OCI-LY3 (cell line): ENCODE measurements at regions not wholly inside any gene's neighbourhood (a gene's known extent, or its start where the extent isn't known, plus 50 kb on each side); places are given as distances from the start of the nearest gene placed in this dataset.
"Not testable (repeated sequence)": the region's sequence is repeated elsewhere in the genome, so short reads cannot be mapped to it uniquely, and the experiment has no call there.

ENCODE experiments used
- H2AFZ ChIP-seq: fragments of 200-600, 300-600 bp; shearing (Covaris generic); 2 replicates; pipeline ENCODE4 v1.6.0; 2014; ENCODE audit warnings: antibody characterized with exemption, low read depth, low read length
- H3K27ac ChIP-seq: fragments of 200-600, 300-600 bp; sonication (generic); 2 replicates; pipeline ENCODE4 v1.5.1; 2014; ENCODE audit warnings: mild to moderate bottlenecking, low read length, moderate library complexity, mixed read lengths
- H3K27me3 ChIP-seq: fragments of 200-600, 300-600 bp; sonication (generic); 2 replicates; pipeline ENCODE4 v1.6.1; 2014; ENCODE audit warnings: low read depth, low read length, mixed read lengths
- H3K36me3 ChIP-seq: fragments of 200-600, 300-600 bp; sonication (generic); replicated peaks from 2 replicates; pipeline ENCODE3; 2014; ENCODE audit warnings: low read depth, low read length, mixed read lengths
- H3K4me1 ChIP-seq: fragments of 300-600, 200-600 bp; sonication (generic); 2 replicates; pipeline ENCODE4 v1.6.1; 2014; ENCODE audit warnings: low read length, mixed read lengths
- H3K4me2 ChIP-seq: fragments of 200-600, 300-600 bp; sonication (generic); 2 replicates; pipeline ENCODE4 v1.6.1; 2014; ENCODE audit warnings: low read length, mixed read lengths
- H3K4me3 ChIP-seq: fragments of 300-600, 200-600 bp; sonication (generic); 2 replicates; pipeline ENCODE4 v1.5.1; 2014; ENCODE audit warnings: antibody characterized with exemption, mild to moderate bottlenecking, low read length, moderate library complexity
- H3K79me2 ChIP-seq: fragments of 300-600, 200-600 bp; shearing (Covaris generic); 2 replicates; pipeline ENCODE4 v1.6.1; 2014; ENCODE audit warnings: mild to moderate bottlenecking, low read length, mixed read lengths
- H3K9ac ChIP-seq: fragments of 300-600, 200-600 bp; shearing (Covaris generic); 2 replicates; pipeline ENCODE4 v1.6.0; 2014; ENCODE audit warnings: mild to moderate bottlenecking, low read length, moderate library complexity
- H3K9me3 ChIP-seq: fragments of 200-600, 300-600 bp; shearing (Covaris generic); 2 replicates; pipeline ENCODE4 v1.6.1; 2014; ENCODE audit warnings: low read length, mixed read lengths; ENCODE audit not compliant: insufficient read depth
- H4K20me1 ChIP-seq: fragments of 200-600, 300-600 bp; sonication (generic); 2 replicates; pipeline ENCODE4 v1.6.1; 2016; ENCODE audit warnings: low read length, mixed read lengths; ENCODE audit not compliant: insufficient read depth
- CTCF ChIP-seq: fragments of 200-600, 300-600 bp; sonication (generic); IDR thresholded peaks from 2 replicates; pipeline ENCODE4 v1.5.1; 2014; ENCODE audit warnings: antibody characterized with exemption, low read length, low read depth
- EZH2phosphoT487 ChIP-seq: fragments of 200-600 bp; shearing (Covaris generic); IDR thresholded peaks from 2 replicates; pipeline ENCODE4 v1.6.1; 2018; ENCODE audit warnings: antibody characterized with exemption, mixed run types, low read depth

GRCh38 chr12:86387591-86388145, 131.5 kb upstream of the MGAT4C start:
- Histone ChIP-seq H4K20me1 (no peaks in the 10 kb centered on the region), H3K79me2 (no peaks in the 10 kb centered on the region), H2AFZ (no peak overlapping the region), H3K4me3 (no peak overlapping the region), H3K27me3 (no peaks in the 10 kb centered on the region), H3K36me3 (no peaks in the 10 kb centered on the region), H3K4me1 (no peaks in the 10 kb centered on the region), H3K9me3 (no peaks in the 10 kb centered on the region), H3K4me2 (no peak overlapping the region), H3K27ac (no peak overlapping the region), H3K9ac (no peak overlapping the region)
- TF ChIP-seq CTCF: no peak
- no peak for TF ChIP-seq EZH2phosphoT487

- not testable (repeated sequence) for H2AFZ ChIP-seq, H3K36me3 ChIP-seq, H3K4me1 ChIP-seq, H3K9ac ChIP-seq, H3K9me3 ChIP-seq, H3K4me3 ChIP-seq, H3K27me3 ChIP-seq, H4K20me1 ChIP-seq, H3K27ac ChIP-seq, H3K4me2 ChIP-seq, H3K79me2 ChIP-seq
Observed at GRCh38 chr12:86383759-86384158, 127.6 kb upstream of the MGAT4C start.

- no peaks in the 10 kb centered on the region for H3K36me3 ChIP-seq
- H2AFZ ChIP-seq: no peak overlapping the region
- no peak overlapping the region for H3K4me2 ChIP-seq
- H3K27ac ChIP-seq: no peak overlapping the region
- no peaks in the 10 kb centered on the region for H4K20me1 ChIP-seq
- no peak overlapping the region for H3K4me3 ChIP-seq
- H3K4me1 ChIP-seq: no peaks in the 10 kb centered on the region
- H3K9ac ChIP-seq: no peak overlapping the region
- no peaks in the 10 kb centered on the region for H3K27me3 ChIP-seq
- TF ChIP-seq EZH2phosphoT487 (no peak), CTCF (no peak)
- H3K9me3 ChIP-seq: no peaks in the 10 kb centered on the region
- no peaks in the 10 kb centered on the region for H3K79me2 ChIP-seq
Observed at GRCh38 chr12:86379337-86379736, 123.1 kb upstream of the MGAT4C start.

- TF ChIP-seq EZH2phosphoT487 (no peak), CTCF (no peak)
- Histone ChIP-seq H3K9ac (no peak overlapping the region), H3K36me3 (no peaks in the 10 kb centered on the region), H3K4me1 (no peaks in the 10 kb centered on the region), H3K27me3 (no peaks in the 10 kb centered on the region), H3K4me2 (no peak overlapping the region), H3K4me3 (no peak overlapping the region), H3K9me3 (no peaks in the 10 kb centered on the region), H2AFZ (no peak overlapping the region), H3K79me2 (no peaks in the 10 kb centered on the region), H4K20me1 (no peaks in the 10 kb centered on the region), H3K27ac (no peak overlapping the region)
Observed at GRCh38 chr12:86376052-86376451, 119.9 kb upstream of the MGAT4C start.

GRCh38 chr12:86373813-86374212, 117.6 kb upstream of the MGAT4C start:
- TF ChIP-seq CTCF (no peak), EZH2phosphoT487 (no peak)
- Histone ChIP-seq H3K9me3 (no peaks in the 10 kb centered on the region), H3K4me2 (no peak overlapping the region), H3K79me2 (no peaks in the 10 kb centered on the region), H4K20me1 (no peaks in the 10 kb centered on the region), H3K4me3 (no peak overlapping the region), H3K4me1 (peaks cover 5% of the 10 kb centered on the region; the same call in 1 of the 2 replicates), H3K9ac (no peak overlapping the region), H3K27ac (no peak overlapping the region), H2AFZ (peak overlapping the region; percentile 61), H3K27me3 (no peaks in the 10 kb centered on the region), H3K36me3 (no peaks in the 10 kb centered on the region)
